H1 (cell line): ENCODE measurements at regions not wholly inside any gene's neighbourhood (a gene's known extent, or its start where the extent isn't known, plus 50 kb on each side); places are given as distances from the start of the nearest gene placed in this dataset.

Experiments used
- CREB1 ChIP-seq: IDR thresholded peaks from 2 replicates; pipeline ENCODE4 v1.6.1; 2012; ENCODE audit warnings: inconsistent platforms
- CTCF ChIP-seq, 3 experiments: IDR thresholded peaks; 1 replicate in 2 of 3; 2 replicates in 1 of 3; pipeline versions ENCODE4 v1.5.1 to v1.6.1; 2011; ENCODE audit warnings: low read length in 3 of 3, mild to moderate bottlenecking in 3 of 3, inconsistent platforms in 2 of 3, low read depth in 1 of 3, moderate library complexity in 1 of 3; ENCODE audit not compliant: insufficient read depth in 1 of 3; ENCODE audit errors: control extremely low read depth in 1 of 3
- KDM1A ChIP-seq: fragments of 200-600, 300-600 bp; sonication (generic); IDR thresholded peaks from 2 replicates; pipeline ENCODE4 v1.7.1; 2016; ENCODE audit warnings: mild to moderate bottlenecking, low read length, borderline replicate concordance
- KDM5A ChIP-seq: fragments of 200-600 bp; IDR thresholded peaks from 2 replicates; pipeline ENCODE4 v1.7.1; 2012; ENCODE audit warnings: mild to moderate bottlenecking, low read length, inconsistent platforms, mixed read lengths
- RNF2 ChIP-seq: fragments of 200-900, 300-1000 bp; sonication (generic); IDR thresholded peaks from 2 replicates; pipeline ENCODE4 v1.7.1; 2016; ENCODE audit warnings: borderline replicate concordance, low read depth, mild to moderate bottlenecking, antibody characterized with exemption, low read length; ENCODE audit not compliant: poor library complexity, severe bottlenecking; ENCODE audit errors: missing control alignments
- TBP ChIP-seq: IDR thresholded peaks from 2 replicates; pipeline ENCODE4 v1.6.1; 2011; ENCODE audit warnings: low read depth, low read length, improper control_type of control experiment
- TEAD4 ChIP-seq: IDR thresholded peaks from 2 replicates; pipeline ENCODE4 v1.6.1; 2012; ENCODE audit warnings: low read depth, low read length, inconsistent platforms, mixed read lengths

- TF ChIP-seq RNF2 (no peak), TBP (no peak), CTCF (IDR thresholded peaks at IDR 0.05; ENCODE audit: control extremely low read depth in 1 of 3, insufficient read depth in 1 of 3, low read depth in 1 of 3, low read length in 3 of 3) (no peak), KDM5A (no peak), TEAD4 (no peak), KDM1A (no peak), CREB1 (no peak)
Measured at GRCh38 chr12:68414988-68415387, 82.8 kb upstream of the MDM1 start (continued).
